A172 (cell line): ENCODE measurements at regions not wholly inside any gene's neighbourhood (a gene's known extent, or its start where the extent isn't known, plus 50 kb on each side); places are given as distances from the start of the nearest gene placed in this dataset.
"Not testable (repeated sequence)": the region's sequence is repeated elsewhere in the genome, so short reads cannot be mapped to it uniquely, and the experiment has no call there.

Experiments
- DNase-seq: peaks from one replicate; pipeline ENCODE4 v3.0.0-alpha.2; 2015; ENCODE audit warnings: low spot score

GRCh38 chr16:17556276-17557052, 85.7 kb upstream of the XYLT1 start:
- no peak for DNase-seq

GRCh38 chr16:17555176-17555575, 84.4 kb upstream of the XYLT1 start:
- no peak for DNase-seq

GRCh38 chr16:17552351-17552750, 81.6 kb upstream of the XYLT1 start:
- DNase-seq = no peak

GRCh38 chr16:17551682-17552081, 80.9 kb upstream of the XYLT1 start:
- not testable (repeated sequence) for DNase-seq

- DNase-seq = no peak
These were observed 78.1 kb upstream of the XYLT1 start for GRCh38 chr16:17548825-17549224.

- DNase-seq = no peak
These were observed 74.0 kb upstream of the XYLT1 start for GRCh38 chr16:17544785-17545184.

- no peak for DNase-seq
These were observed 73.5 kb upstream of the XYLT1 start for GRCh38 chr16:17544304-17544703.

- no peak for DNase-seq
These were observed 72.3 kb upstream of the XYLT1 start for GRCh38 chr16:17543073-17543472.

GRCh38 chr16:17541324-17541723, 70.6 kb upstream of the XYLT1 start:
- DNase-seq = no peak

- no peak for DNase-seq
These were observed 68.2 kb upstream of the XYLT1 start for GRCh38 chr16:17538927-17539326.

GRCh38 chr16:17532338-17532995, 61.7 kb upstream of the XYLT1 start:
- DNase-seq = no peak

GRCh38 chr16:17529982-17530760, 59.4 kb upstream of the XYLT1 start:
- DNase-seq = no peak

GRCh38 chr16:17526956-17527937, 56.5 kb upstream of the XYLT1 start:
- DNase-seq = no peak

- no peak for DNase-seq
These were observed 53.9 kb upstream of the XYLT1 start for GRCh38 chr16:17524656-17525055.

GRCh38 chr16:17520561-17520960, 49.8 kb upstream of the XYLT1 start:
- DNase-seq = no peak
